Right atrium auricular region (tissue), 2 donors: ENCODE measurements at regions not wholly inside any gene's neighbourhood (a gene's known extent, or its start where the extent isn't known, plus 50 kb on each side); places are given as distances from the start of the nearest gene placed in this dataset.

Experiments
- DNase-seq: peaks from one replicate; pipeline ENCODE4 v3.0.0-alpha.2; 2019; ENCODE audit warnings: low spot score
- H3K27ac ChIP-seq, 2 donors: fragments of 200-600 bp; sonication (generic); 1 replicate in 1 of 2; 2 replicates in 1 of 2; pipeline ENCODE4 v1.5.1; 2016 to 2019
- H3K27me3 ChIP-seq, 2 donors: fragments of 200-600 bp; sonication (generic); one replicate each; pipeline versions ENCODE4 v1.5.1 to v1.6.0; 2017 to 2019
- H3K36me3 ChIP-seq: fragments of 200-600 bp; sonication (generic); one replicate; pipeline ENCODE4 v1.5.1; 2016
- H3K4me1 ChIP-seq, 2 donors: fragments of 200-600 bp; sonication (generic); one replicate each; pipeline versions ENCODE4 v1.5.1 to v1.6.0; 2017 to 2019
- H3K4me3 ChIP-seq, 2 donors: fragments of 200-600 bp; sonication (generic); 1 replicate in 1 of 2; 2 replicates in 1 of 2; pipeline ENCODE4 v1.5.1; 2017 to 2019; ENCODE audit warnings: mild to moderate bottlenecking in 1 of 2, moderate library complexity in 1 of 2
- H3K9me3 ChIP-seq, 2 donors: fragments of 200-600 bp; sonication (generic); one replicate each; pipeline ENCODE4 v1.5.1; 2019
- TF ChIP-seq, protein P1 (sequence below), 2 donors: fragments of 200-600 bp; sonication (generic); IDR thresholded peaks; one replicate each; pipeline ENCODE4 v1.5.1; 2019; ENCODE audit warnings: antibody characterized with exemption in 2 of 2

- Histone ChIP-seq H3K36me3 (no peaks in the 10 kb centered on the region), H3K4me1 (no peaks in the 10 kb centered on the region), H3K4me3 (no peak overlapping the region), H3K27ac (no peak overlapping the region), H3K9me3 (peaks cover 0 to 6% of the 10 kb centered on the region in 2 donors), H3K27me3 (no peaks in the 10 kb centered on the region)
- TF ChIP-seq, protein P1, sequence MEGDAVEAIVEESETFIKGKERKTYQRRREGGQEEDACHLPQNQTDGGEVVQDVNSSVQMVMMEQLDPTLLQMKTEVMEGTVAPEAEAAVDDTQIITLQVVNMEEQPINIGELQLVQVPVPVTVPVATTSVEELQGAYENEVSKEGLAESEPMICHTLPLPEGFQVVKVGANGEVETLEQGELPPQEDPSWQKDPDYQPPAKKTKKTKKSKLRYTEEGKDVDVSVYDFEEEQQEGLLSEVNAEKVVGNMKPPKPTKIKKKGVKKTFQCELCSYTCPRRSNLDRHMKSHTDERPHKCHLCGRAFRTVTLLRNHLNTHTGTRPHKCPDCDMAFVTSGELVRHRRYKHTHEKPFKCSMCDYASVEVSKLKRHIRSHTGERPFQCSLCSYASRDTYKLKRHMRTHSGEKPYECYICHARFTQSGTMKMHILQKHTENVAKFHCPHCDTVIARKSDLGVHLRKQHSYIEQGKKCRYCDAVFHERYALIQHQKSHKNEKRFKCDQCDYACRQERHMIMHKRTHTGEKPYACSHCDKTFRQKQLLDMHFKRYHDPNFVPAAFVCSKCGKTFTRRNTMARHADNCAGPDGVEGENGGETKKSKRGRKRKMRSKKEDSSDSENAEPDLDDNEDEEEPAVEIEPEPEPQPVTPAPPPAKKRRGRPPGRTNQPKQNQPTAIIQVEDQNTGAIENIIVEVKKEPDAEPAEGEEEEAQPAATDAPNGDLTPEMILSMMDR (IDR thresholded peaks at IDR 0.05): no peak
- DNase-seq: no peak
Observed at GRCh38 chr3:148335612-148336011, 362.1 kb upstream of the AGTR1 start.

DNA sequence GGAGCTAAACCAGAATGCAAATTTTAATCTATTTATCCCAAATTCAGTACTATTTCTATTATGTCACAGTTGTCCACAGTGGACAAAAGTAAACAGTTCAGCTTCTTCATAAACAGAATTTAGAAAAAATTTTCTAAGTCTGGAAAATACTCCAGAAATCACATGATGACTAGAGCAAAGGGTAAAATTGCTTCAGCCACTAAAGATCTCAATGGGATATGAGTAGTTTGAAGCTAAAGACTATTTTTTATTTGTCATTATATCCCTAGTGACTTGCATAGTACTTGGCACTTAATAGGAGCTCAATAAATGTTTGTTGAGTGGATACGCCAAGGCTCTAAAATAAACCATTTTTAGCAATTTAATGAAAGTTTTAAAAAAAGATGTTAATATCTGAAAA, 354.3 kb upstream of the AGTR1 start:
- no peak overlapping the region for H3K4me3 ChIP-seq
- H3K9me3 ChIP-seq: peaks cover 0 to 9% of the 10 kb centered on the region in 2 donors
- DNase-seq: no peak
- no peak overlapping the region for H3K27ac ChIP-seq
- H3K36me3 ChIP-seq: no peaks in the 10 kb centered on the region
- H3K27me3 ChIP-seq: no peaks in the 10 kb centered on the region
- TF ChIP-seq, protein P1 (IDR thresholded peaks at IDR 0.05): no peak
- no peaks in the 10 kb centered on the region for H3K4me1 ChIP-seq

GRCh38 chr3:148344521-148344920, 353.2 kb upstream of the AGTR1 start:
- H3K4me3 ChIP-seq: no peak overlapping the region
- H3K27ac ChIP-seq: no peak overlapping the region
- TF ChIP-seq, protein P1 (IDR thresholded peaks at IDR 0.05): no peak
- no peak for DNase-seq
- no peaks in the 10 kb centered on the region for H3K27me3 ChIP-seq
- H3K36me3 ChIP-seq: no peaks in the 10 kb centered on the region
- no peaks in the 10 kb centered on the region for H3K4me1 ChIP-seq
- H3K9me3 ChIP-seq: peaks cover 0 to 5% of the 10 kb centered on the region in 2 donors

- no peaks in the 10 kb centered on the region for H3K9me3 ChIP-seq
- no peak overlapping the region for H3K4me3 ChIP-seq
- TF ChIP-seq, protein P1 (IDR thresholded peaks at IDR 0.05): no peak
- H3K4me1 ChIP-seq: no peaks in the 10 kb centered on the region
- H3K27ac ChIP-seq: no peak overlapping the region
- H3K27me3 ChIP-seq: no peaks in the 10 kb centered on the region
- no peaks in the 10 kb centered on the region for H3K36me3 ChIP-seq
- no peak for DNase-seq
Observed at GRCh38 chr3:148360051-148360450, 337.7 kb upstream of the AGTR1 start.

GRCh38 chr3:148366743-148367410, 330.8 kb upstream of the AGTR1 start:
- DNase-seq: no peak
- H3K4me3 ChIP-seq: no peak overlapping the region
- H3K4me1 ChIP-seq: no peaks in the 10 kb centered on the region
- H3K27me3 ChIP-seq: no peaks in the 10 kb centered on the region
- no peaks in the 10 kb centered on the region for H3K9me3 ChIP-seq
- no peak overlapping the region for H3K27ac ChIP-seq
- no peaks in the 10 kb centered on the region for H3K36me3 ChIP-seq
- TF ChIP-seq, protein P1 (IDR thresholded peaks at IDR 0.05): no peak

- TF ChIP-seq, protein P1 (IDR thresholded peaks at IDR 0.05): no peak
- Histone ChIP-seq H3K27ac (no peak overlapping the region), H3K4me3 (no peak overlapping the region), H3K9me3 (no peaks in the 10 kb centered on the region), H3K27me3 (no peaks in the 10 kb centered on the region), H3K36me3 (no peaks in the 10 kb centered on the region), H3K4me1 (no peaks in the 10 kb centered on the region)
- no peak for DNase-seq
Observed at GRCh38 chr3:148367756-148368155, 329.9 kb upstream of the AGTR1 start.
